HG02610 (cell line): ENCODE measurements at regions not wholly inside any gene's neighbourhood (a gene's known extent, or its start where the extent isn't known, plus 50 kb on each side); places are given as distances from the start of the nearest gene placed in this dataset.

Source experiments
- ATAC-seq: cut with Tn5 transposase; IDR thresholded peaks from one replicate; pipeline ENCODE4 v1.9.1; 2021; ENCODE audit warnings: mild to moderate bottlenecking, moderate library complexity; ENCODE audit not compliant: unreplicated experiment

GRCh38 chr7:89401099-89401498 lies 605.6 kb upstream of the TEX47 start:
- ATAC-seq: no peak

GRCh38 chr7:89401690-89402089 lies 606.2 kb upstream of the TEX47 start:
- no peak for ATAC-seq

- no peak for ATAC-seq
These were observed 656.4 kb upstream of the TEX47 start for GRCh38 chr7:89451911-89452310.

- no peak for ATAC-seq
These were observed 661.0 kb upstream of the TEX47 start for GRCh38 chr7:89456556-89456955.

GRCh38 chr7:89458114-89458513 lies 662.6 kb upstream of the TEX47 start:
- ATAC-seq: no peak

GRCh38 chr7:89474456-89474855 lies 678.9 kb upstream of the TEX47 start:
- ATAC-seq: no peak

GRCh38 chr7:89477991-89478390 lies 676.3 kb upstream of the STEAP1 start:
- no peak for ATAC-seq

- ATAC-seq: no peak
These were observed 658.6 kb upstream of the STEAP1 start for GRCh38 chr7:89495704-89496103.

GRCh38 chr7:89500084-89500483 lies 654.2 kb upstream of the STEAP1 start:
- no peak for ATAC-seq

GRCh38 chr7:89503281-89503680 lies 651.0 kb upstream of the STEAP1 start:
- ATAC-seq: no peak

GRCh38 chr7:89507034-89507433 lies 647.2 kb upstream of the STEAP1 start:
- no peak for ATAC-seq

GRCh38 chr7:89511900-89512299 lies 642.4 kb upstream of the STEAP1 start:
- no peak for ATAC-seq

- no peak for ATAC-seq
These were observed 639.3 kb upstream of the STEAP1 start for GRCh38 chr7:89514970-89515369.

- no peak for ATAC-seq
These were observed 636.5 kb upstream of the STEAP1 start for GRCh38 chr7:89517815-89518214.

- no peak for ATAC-seq
These were observed 604.5 kb upstream of the STEAP1 start for GRCh38 chr7:89549768-89550167.

- no peak for ATAC-seq
These were observed 600.1 kb upstream of the STEAP1 start for GRCh38 chr7:89554209-89554608.

- ATAC-seq: no peak
These were observed 594.7 kb upstream of the STEAP1 start for GRCh38 chr7:89559596-89559995.

- ATAC-seq: no peak
These were observed 590.7 kb upstream of the STEAP1 start for GRCh38 chr7:89563597-89563996.

- ATAC-seq: no peak
These were observed 569.4 kb upstream of the STEAP1 start for GRCh38 chr7:89584896-89585295.

- no peak for ATAC-seq
These were observed 561.1 kb upstream of the STEAP1 start for GRCh38 chr7:89593125-89593524.

GRCh38 chr7:89602984-89603383 lies 551.3 kb upstream of the STEAP1 start:
- no peak for ATAC-seq

GRCh38 chr7:89605362-89605761 lies 548.9 kb upstream of the STEAP1 start:
- ATAC-seq: no peak

- ATAC-seq: no peak
These were observed 547.8 kb upstream of the STEAP1 start for GRCh38 chr7:89606511-89606910.

GRCh38 chr7:89607792-89608191 lies 546.5 kb upstream of the STEAP1 start:
- ATAC-seq: no peak
